Stimulated activated CD4-positive, alpha-beta T cell treated with anti-CD3 and anti-CD28 coated beads, Interleukin-4, amount 100 ng/mL, for 48 hours (primary cell): ENCODE measurements at regions not wholly inside any gene's neighbourhood (a gene's known extent, or its start where the extent isn't known, plus 50 kb on each side); places are given as distances from the start of the nearest gene placed in this dataset.
A peak's percentile ranks its signal among the peaks of the same experiment; 100 is the strongest.

Experiments
- DNase-seq, 2 donors: peaks; one replicate each; pipeline ENCODE4 v3.0.0-alpha.2; 2020; ENCODE audit warnings: low read depth in 2 of 2

DNA sequence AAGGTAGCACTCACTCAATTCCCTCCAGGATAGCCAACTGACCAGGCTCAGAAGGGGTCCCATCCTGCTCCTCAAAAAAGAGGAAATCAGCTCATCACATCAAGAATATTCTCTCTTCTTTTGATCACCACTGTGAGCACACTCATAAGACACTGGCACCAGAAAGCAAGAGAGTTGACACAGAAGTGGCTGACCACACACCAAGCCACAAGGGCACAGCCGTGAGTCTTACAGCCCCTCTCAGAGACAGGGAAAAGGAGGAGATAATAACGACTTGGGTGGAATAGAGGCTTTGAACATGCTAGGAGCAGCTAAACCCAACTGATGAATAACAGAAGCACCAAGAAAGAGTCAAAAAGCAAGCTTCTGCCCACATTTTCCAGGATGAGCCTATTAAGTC lies 249.1 kb upstream of the PREP start:
- DNase-seq = no peak

DNA sequence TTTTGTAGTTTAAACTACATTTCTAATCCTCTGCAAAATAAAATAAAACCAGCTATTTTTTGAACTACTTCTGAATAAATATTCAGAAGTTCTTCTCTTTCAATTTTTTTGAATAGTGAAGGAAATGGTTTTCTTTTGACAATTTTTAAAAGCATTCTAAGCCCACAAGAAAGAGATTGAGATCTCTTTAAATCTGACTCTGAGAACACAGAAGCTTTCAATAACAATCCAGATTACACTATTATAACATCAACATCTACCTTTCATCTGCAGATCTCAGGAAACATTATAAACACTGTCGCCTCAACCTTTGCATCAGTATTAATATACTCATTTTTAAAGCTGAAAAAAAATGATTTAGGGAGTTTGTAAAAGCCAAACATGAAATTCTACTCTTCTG lies 247.5 kb upstream of the PREP start:
- no peak for DNase-seq

- no peak for DNase-seq
Observed at GRCh38 chr6:105649192-105649591, 246.3 kb upstream of the PREP start.

- DNase-seq = no peak
Observed at GRCh38 chr6:105648276-105648675, 245.4 kb upstream of the PREP start.

DNA sequence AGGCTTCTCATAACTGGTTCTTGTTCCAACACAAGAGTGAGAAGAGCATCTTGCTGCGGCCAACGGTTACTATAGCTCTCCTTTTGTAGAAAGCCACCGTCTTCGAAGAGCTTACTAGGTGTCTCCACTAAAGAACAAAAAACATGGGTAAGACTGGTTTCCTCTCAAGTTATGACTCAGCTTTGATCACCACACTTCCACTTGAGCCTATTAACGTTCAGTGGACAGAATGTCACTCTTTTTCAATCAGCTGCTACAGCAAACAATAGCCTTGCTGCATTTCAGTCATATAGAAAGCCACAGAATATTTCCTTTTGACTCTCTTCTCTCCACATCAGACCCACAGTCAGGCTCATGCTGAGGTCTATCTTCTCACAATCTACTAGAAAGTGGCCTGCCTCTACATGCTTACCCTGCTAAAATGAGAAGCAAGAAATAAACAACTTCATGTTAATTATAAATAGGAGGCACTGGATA lies 243.5 kb upstream of the PREP start:
- peak in 1 of 2 donors; percentile 16 for DNase-seq

DNA sequence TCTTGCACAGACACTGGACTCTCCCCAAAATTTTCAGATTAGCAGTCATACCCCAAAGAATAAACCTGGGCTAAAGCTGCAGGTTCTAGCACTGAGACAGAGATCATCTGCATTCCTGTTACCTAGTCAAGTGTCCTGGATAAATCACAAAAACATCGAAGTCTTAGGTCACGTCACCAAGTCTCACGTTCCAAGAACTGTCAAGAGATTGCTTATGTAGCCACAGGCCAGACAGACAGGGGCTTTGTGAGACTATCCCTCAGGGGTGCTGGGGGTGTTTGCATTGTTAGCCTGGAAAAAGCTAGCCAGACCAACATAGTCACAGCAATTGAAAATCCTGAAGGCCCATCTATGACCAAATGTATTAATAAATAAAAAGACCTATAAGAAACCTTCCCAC lies 243.1 kb upstream of the PREP start:
- DNase-seq = no peak

DNA sequence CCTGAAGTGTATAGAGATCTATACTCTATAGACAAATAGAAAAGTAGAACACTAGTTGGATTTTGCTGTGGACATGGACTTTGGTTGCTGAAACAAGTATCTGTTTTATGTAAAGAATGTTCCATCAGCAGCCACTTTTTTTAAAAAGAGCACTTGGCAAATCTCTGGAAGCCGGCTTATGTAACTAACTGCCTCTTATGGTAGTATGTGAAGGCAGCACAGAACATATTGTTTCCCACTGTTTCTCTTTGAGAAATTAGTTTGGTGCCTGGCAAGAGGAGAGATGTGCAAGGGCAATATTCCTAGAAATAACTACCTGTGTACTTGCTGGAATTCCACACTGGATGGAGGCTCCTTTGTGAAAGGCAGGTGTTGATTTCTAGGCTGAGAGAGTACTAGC lies 242.3 kb upstream of the PREP start:
- DNase-seq = no peak

- DNase-seq = no peak
Observed at GRCh38 chr6:105644691-105645090, 241.8 kb upstream of the PREP start.

DNA sequence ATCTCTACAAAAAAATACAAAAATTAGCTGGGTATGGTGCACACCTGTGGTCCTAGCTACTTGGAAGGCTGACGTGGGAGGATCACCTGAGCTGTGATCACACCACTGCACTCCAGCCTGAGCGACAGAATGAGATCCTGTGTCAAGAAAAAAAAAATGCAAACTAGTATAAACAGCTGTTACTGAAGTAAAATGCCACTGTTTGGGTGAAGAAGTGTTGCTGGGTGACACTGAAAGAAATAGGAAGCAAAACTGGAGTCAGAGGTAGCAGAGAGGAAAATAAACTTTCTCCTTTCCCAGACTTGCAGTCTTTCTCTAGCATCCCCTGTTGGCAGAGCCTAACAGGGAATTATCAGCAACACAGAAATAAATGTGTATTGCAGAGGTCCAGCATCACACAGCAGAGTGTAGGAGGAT lies 241.2 kb upstream of the PREP start:
- no peak for DNase-seq

- no peak for DNase-seq
Observed at GRCh38 chr6:105642708-105643107, 239.8 kb upstream of the PREP start.

DNA sequence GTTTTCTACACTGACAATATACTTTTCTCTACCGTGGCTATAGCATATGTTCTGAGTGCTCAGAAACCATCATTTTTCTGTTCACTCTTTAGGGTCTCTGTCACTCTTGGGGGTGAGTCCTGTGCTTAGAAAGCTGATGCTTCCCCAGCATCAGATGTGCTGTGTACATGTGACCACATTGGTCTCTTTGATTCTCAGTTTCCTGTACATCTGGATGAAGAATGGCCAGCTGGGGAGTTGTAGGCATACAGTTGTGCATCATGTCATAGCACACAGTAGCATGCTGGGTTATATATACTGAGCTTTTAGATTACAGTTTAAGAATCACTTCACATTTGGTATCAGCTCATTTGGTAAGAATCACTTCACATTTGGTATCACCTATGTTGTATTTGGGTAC lies 238.6 kb upstream of the PREP start:
- no peak for DNase-seq

DNA sequence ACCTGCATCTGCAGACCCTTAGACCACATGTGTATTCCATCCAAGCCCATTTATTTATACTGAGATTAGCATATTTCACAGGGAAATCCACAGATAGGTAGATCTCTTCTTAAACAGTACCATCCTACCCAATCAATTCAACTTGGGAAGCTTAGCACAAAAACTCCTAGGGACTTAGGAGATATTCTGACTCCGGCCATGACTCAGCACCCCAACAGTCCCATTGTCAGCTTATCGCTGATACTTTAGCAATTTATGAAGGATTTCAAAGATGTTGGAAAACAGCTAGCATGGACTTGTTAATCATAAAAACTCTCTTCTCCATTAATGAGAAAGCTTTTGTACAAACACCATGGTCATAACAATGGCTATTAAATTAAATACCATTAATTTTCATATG lies 236.2 kb upstream of the PREP start:
- no peak for DNase-seq

- no peak for DNase-seq
Observed at GRCh38 chr6:105633814-105634213, 230.9 kb upstream of the PREP start.

- DNase-seq = no peak
Observed at GRCh38 chr6:105628156-105628860, 225.4 kb upstream of the PREP start.

GRCh38 chr6:105626295-105627158 lies 223.6 kb upstream of the PREP start:
- DNase-seq = no peak

- no peak for DNase-seq
Observed at GRCh38 chr6:105624021-105624420, 221.1 kb upstream of the PREP start.

DNA sequence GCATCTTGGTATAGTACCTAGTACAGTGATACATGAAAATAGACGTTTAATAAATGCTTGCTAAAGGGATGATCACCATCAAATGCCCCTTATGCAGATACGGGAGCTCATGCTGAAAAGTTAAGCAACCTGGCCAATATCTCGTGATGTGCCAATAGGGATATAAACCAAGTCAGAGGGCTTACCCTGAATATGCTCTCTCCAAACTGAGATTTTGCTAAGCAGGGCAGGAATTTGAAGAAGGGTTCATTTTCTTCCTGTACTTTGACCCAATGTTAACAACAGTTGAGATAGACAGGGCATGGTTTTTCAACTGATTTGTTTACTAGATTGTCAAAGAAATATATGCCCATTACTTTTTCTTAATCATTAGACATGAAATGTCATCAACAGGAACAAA lies 219.3 kb upstream of the PREP start:
- no peak for DNase-seq

DNA sequence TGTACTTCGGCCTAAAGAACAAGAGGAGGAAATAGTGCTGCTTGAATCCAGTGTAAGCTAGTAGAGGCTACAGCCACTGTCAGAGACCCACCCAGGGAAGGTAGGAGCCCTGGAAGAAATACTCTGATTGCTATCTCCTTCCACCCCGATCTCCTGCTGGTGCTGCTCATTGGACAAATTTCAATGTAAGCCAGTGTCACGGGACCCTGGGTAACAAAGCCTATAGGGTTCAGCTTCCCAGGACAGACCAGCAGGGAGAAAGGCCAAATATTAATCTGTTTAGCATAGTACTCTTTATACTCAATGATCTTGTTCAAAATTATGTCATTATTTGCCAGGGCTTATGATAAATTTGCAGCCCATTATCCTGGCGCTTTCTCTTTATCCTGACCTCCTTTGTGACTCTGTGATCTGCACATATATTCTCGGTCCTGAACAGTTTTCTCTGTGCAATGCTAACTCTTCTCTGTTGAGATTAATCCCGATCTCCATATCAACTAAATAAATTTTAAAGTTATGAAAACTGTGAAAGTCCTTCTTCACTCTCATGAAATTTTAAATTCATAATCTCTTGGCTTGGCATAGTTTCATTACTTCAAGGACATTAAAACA lies 218.8 kb upstream of the PREP start:
- no peak for DNase-seq

DNA sequence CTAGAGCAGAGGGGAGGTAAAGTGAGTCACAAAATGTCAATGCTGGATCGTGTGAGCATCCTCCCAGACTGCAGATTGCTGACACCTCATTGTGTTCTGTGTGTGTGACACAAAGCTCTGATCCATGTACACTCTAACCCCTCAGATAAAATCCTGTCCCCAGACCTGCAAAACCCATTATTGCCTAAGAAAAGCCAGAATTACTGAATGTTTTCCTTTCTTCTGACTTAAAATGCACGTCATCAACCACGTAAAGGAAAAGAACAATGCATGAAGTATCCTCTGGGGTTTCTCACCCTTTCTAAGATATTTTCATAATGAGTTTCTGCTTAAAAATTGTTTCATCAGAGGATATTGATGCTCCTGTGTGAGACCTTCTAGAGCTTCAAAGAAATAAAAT lies 218.0 kb upstream of the PREP start:
- no peak for DNase-seq

GRCh38 chr6:105619971-105620741 lies 217.3 kb upstream of the PREP start:
- DNase-seq = no peak

DNA sequence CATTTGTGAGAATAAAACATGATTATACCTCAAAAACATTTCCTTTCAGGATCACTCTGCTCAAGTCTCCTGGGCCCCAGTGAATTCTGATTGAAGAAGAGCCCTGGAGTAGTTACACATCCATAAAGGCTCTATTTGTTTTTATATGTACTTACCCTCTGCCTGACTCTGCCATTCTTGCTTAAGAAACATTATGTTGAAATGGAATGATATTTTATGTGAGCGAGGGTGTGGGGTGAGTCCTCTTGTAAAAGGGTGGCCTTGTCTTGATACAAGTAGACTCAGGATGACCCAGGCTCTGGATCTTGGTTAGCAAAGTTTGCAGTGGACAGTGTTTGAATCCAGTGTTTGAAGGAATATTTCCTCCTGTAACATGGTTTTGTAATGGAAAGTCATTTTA lies 215.4 kb upstream of the PREP start:
- DNase-seq = no peak

- DNase-seq = no peak
Observed at GRCh38 chr6:105616521-105616920, 213.6 kb upstream of the PREP start.
